LoVo (cell line): ENCODE measurements at regions not wholly inside any gene's neighbourhood (a gene's known extent, or its start where the extent isn't known, plus 50 kb on each side); places are given as distances from the start of the nearest gene placed in this dataset.
"Not testable (repeated sequence)": the region's sequence is repeated elsewhere in the genome, so short reads cannot be mapped to it uniquely, and the experiment has no call there.

Experiments
- DNase-seq: peaks from one replicate; pipeline ENCODE4 v3.0.0-alpha.2; 2016; ENCODE audit warnings: low spot score

GRCh38 chr10:25713894-25714240 lies 220.2 kb upstream of the MYO3A start:
- DNase-seq = no peak

GRCh38 chr10:25724241-25724640 lies 209.8 kb upstream of the MYO3A start:
- no peak for DNase-seq

GRCh38 chr10:25725917-25726716 lies 207.9 kb upstream of the MYO3A start:
- peak; percentile 52 for DNase-seq

- DNase-seq = no peak
Observed at GRCh38 chr10:25738776-25739175, 195.3 kb upstream of the MYO3A start.

- DNase-seq = no peak
Observed at GRCh38 chr10:25743832-25744231, 190.2 kb upstream of the MYO3A start.

GRCh38 chr10:25744574-25744973 lies 189.5 kb upstream of the MYO3A start:
- DNase-seq = no peak

- no peak for DNase-seq
Observed at GRCh38 chr10:25745976-25746375, 188.1 kb upstream of the MYO3A start.

- no peak for DNase-seq
Observed at GRCh38 chr10:25747084-25747483, 186.9 kb upstream of the MYO3A start.

GRCh38 chr10:25748509-25748908 lies 185.5 kb upstream of the MYO3A start:
- no peak for DNase-seq

GRCh38 chr10:25753776-25754175 lies 180.3 kb upstream of the MYO3A start:
- no peak for DNase-seq

- not testable (repeated sequence) for DNase-seq
Observed at GRCh38 chr10:25755874-25756273, 178.2 kb upstream of the MYO3A start.

- DNase-seq = no peak
Observed at GRCh38 chr10:25756784-25757183, 177.2 kb upstream of the MYO3A start.

- peak; percentile 36 for DNase-seq
Observed at GRCh38 chr10:25758041-25758457, 176.0 kb upstream of the MYO3A start.

- DNase-seq = no peak
Observed at GRCh38 chr10:25758511-25758910, 175.5 kb upstream of the MYO3A start.

- DNase-seq = no peak
Observed at GRCh38 chr10:25761937-25762336, 172.1 kb upstream of the MYO3A start.

GRCh38 chr10:25766213-25766612 lies 167.8 kb upstream of the MYO3A start:
- DNase-seq = no peak

- DNase-seq = no peak
Observed at GRCh38 chr10:25766687-25767221, 167.3 kb upstream of the MYO3A start.

- DNase-seq = no peak
Observed at GRCh38 chr10:25768167-25768566, 165.9 kb upstream of the MYO3A start.

GRCh38 chr10:25778646-25779045 lies 155.4 kb upstream of the MYO3A start:
- no peak for DNase-seq

- DNase-seq = no peak
Observed at GRCh38 chr10:25786161-25786560, 147.9 kb upstream of the MYO3A start.

- no peak for DNase-seq
Observed at GRCh38 chr10:25786899-25787298, 147.1 kb upstream of the MYO3A start.

GRCh38 chr10:25797888-25798429 lies 136.1 kb upstream of the MYO3A start:
- no peak for DNase-seq

- no peak for DNase-seq
Observed at GRCh38 chr10:25804505-25804904, 129.5 kb upstream of the MYO3A start.

- DNase-seq = no peak
Observed at GRCh38 chr10:25805986-25806385, 128.0 kb upstream of the MYO3A start.
